Keratinocyte (primary cell): ENCODE measurements at regions not wholly inside any gene's neighbourhood (a gene's known extent, or its start where the extent isn't known, plus 50 kb on each side); places are given as distances from the start of the nearest gene placed in this dataset.

Experiments
- EZH2 ChIP-seq: IDR thresholded peaks from one replicate; pipeline ENCODE4 v1.6.1; 2012; ENCODE audit warnings: inconsistent platforms, mild to moderate bottlenecking, low read length, moderate library complexity
- TF ChIP-seq, protein P1 (sequence below), 3 experiments: IDR thresholded peaks in 1 of 3; conservative IDR thresholded peaks in 1 of 3; optimal IDR thresholded peaks in 1 of 3; 2 replicates in 2 of 3; 3 replicates in 1 of 3; pipeline versions ENCODE3 to v1.5.1; 2011; ENCODE audit warnings: low read length in 3 of 3, mild to moderate bottlenecking in 3 of 3, moderate library complexity in 2 of 3, control low read depth in 1 of 3, inconsistent platforms in 1 of 3; ENCODE audit not compliant: insufficient read depth in 2 of 3; ENCODE audit errors: extremely low read depth in 1 of 3

DNA sequence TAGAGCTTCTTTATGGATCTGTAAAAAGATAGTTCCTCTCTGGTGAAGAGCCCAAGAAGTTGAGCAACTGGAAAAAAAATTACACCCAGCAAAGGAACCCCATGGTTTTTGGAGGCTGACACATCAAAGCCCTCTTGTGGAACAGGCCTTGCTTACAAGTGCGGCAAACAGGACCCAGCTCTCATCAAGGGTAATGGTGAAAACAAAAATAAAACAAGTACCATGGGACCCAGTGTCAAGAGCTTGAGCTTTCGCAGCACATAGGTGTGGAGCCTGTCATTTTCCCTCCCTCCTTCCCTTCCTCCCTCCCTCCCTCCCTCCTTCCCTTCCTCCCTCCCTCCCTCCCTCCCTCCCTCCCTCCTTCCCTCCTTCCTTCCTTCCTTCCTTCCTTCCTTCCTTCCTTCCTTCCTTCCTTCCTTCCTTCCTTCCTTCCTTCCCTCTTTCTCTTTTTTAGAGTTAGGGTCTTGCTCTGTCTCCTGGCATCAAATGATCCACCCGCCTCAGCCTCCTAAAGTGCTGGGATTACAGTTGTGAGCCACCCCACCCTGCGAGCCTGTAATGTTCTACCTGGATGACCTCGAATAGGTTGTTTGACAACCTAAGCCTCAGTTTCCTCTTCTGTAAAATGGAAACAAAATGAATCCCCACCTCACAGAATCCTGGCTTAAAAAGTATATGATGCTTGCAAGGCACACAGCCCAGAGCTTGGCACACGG, 114.3 kb upstream of the RPH3A start:
- TF ChIP-seq, protein P1, sequence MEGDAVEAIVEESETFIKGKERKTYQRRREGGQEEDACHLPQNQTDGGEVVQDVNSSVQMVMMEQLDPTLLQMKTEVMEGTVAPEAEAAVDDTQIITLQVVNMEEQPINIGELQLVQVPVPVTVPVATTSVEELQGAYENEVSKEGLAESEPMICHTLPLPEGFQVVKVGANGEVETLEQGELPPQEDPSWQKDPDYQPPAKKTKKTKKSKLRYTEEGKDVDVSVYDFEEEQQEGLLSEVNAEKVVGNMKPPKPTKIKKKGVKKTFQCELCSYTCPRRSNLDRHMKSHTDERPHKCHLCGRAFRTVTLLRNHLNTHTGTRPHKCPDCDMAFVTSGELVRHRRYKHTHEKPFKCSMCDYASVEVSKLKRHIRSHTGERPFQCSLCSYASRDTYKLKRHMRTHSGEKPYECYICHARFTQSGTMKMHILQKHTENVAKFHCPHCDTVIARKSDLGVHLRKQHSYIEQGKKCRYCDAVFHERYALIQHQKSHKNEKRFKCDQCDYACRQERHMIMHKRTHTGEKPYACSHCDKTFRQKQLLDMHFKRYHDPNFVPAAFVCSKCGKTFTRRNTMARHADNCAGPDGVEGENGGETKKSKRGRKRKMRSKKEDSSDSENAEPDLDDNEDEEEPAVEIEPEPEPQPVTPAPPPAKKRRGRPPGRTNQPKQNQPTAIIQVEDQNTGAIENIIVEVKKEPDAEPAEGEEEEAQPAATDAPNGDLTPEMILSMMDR (optimal IDR thresholded peaks at IDR 0.05 in 1 of 3, IDR thresholded peaks at IDR 0.05 in 1 of 3, conservative IDR thresholded peaks at IDR 0.05 in 1 of 3; ENCODE audit: extremely low read depth in 1 of 3, insufficient read depth in 2 of 3, low read length in 3 of 3) = no peak
- no peak for TF ChIP-seq EZH2
